ENCODE measurements at regions not wholly inside any gene's neighbourhood (a gene's known extent, or its start where the extent isn't known, plus 50 kb on each side); places are given as distances from the start of the nearest gene placed in this dataset.

GRCh38 chr1:83725735-83726360, 273.1 kb downstream of the TTLL7 start:
- DNase-seq (ENCODE audit: low spot score) = no peak

GRCh38 chr1:83718338-83718737, 280.6 kb downstream of the TTLL7 start:
- no peak for DNase-seq (ENCODE audit: low spot score)

DNA sequence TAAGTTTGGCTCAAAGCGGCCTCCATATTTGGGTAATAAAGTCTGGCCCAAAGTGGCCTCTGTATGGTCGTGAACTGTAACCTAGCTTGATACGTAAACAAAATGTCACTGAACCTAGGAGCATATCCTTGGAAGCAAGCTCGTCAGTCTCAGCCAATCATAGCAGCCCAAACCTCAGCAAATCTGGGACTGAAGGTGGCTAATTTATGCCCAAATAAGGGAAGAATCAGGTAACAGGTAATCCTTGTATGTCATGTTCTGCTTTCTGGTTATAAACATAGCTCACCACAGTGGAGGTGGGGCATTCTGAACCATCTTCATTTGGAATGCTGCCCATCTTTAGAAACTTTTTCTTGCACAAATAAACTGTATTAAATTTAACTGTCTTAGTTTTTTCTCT, 281.1 kb downstream of the TTLL7 start:
- no peak for DNase-seq (ENCODE audit: low spot score)

DNA sequence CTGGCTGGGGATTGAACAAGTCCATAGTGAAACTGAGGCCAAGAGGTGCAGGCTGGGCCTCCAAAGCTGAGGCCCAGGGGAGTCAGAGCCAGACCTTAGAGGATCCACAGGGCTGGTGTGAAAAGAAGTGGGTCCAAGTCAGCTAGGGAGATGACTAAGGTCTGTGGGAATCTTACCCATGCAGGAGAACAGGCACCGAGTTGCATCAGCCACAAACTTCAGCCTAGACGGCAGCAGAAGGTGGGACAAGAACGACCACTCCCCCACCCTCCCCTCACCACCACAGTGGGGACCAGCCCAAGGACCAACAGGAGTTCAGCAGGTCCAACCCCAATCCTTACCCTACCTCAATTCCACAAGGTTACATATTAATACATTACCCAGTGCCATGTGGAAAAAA, 282.3 kb downstream of the TTLL7 start:
- no peak for DNase-seq (ENCODE audit: low spot score)

- DNase-seq (ENCODE audit: low spot score) = no peak
Measured at GRCh38 chr1:83715550-83715949, 283.4 kb downstream of the TTLL7 start.

- no peak for DNase-seq (ENCODE audit: low spot score)
Measured at GRCh38 chr1:83709662-83710061, 289.3 kb downstream of the TTLL7 start.

DNA sequence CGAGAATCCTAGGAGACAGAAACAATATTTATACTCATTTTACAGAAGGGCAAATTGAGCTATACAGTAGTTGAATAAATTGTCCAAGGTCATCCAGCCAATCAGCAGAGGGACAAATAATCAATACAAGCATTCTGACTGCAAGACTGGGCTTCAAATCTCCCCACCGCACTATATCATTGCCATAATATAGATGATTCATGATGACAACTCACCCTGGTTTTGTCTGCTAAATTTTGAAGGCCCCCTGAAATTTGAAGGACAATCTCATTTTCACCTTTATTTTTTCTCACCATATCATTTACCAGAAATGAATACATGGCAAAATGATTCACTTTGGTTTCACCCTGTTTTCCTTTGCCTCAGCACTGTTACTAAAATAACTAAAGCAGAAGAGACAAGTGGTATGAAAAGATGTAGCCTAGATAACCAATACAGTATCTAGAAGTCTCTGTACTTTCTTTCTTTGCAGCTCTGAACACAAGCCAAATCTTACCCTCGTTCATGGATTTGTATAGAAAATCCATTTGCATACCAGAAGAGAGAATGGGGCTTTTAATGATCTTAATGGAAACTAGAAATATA, 292.5 kb downstream of the TTLL7 start:
- no peak for DNase-seq (ENCODE audit: low spot score)

GRCh38 chr1:83705091-83705490, 293.8 kb downstream of the TTLL7 start:
- DNase-seq (ENCODE audit: low spot score) = no peak

DNA sequence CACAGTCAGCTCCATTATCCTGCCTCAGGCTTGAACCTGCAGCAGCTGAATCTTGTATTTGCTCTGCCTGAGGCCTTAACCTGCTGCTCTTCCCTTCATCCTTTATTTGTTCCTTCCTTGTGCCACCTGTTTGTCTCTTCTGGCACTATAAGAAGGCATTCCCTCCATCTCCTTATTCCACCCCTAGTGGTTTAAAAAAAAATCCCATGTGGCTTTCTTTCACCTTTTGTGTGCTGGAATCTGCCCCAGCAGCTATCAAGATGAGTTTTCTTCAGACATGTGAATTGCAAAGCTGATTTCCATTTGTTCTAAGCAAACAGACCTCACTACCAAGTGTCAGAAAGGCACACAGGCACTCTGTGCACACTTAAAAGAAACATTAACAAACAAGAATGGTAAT, 294.6 kb downstream of the TTLL7 start:
- no peak for DNase-seq (ENCODE audit: low spot score)

GRCh38 chr1:83702356-83702755, 296.6 kb downstream of the TTLL7 start:
- no peak for DNase-seq (ENCODE audit: low spot score)

- DNase-seq (ENCODE audit: low spot score) = no peak
Measured at GRCh38 chr1:83701355-83701754, 297.6 kb downstream of the TTLL7 start.

GRCh38 chr1:83698644-83699043, 300.3 kb downstream of the TTLL7 start:
- no peak for DNase-seq (ENCODE audit: low spot score)

- no peak for DNase-seq (ENCODE audit: low spot score)
Measured at GRCh38 chr1:83697961-83698360, 301.0 kb downstream of the TTLL7 start.

GRCh38 chr1:83697220-83697619, 301.7 kb downstream of the TTLL7 start:
- no peak for DNase-seq (ENCODE audit: low spot score)

DNA sequence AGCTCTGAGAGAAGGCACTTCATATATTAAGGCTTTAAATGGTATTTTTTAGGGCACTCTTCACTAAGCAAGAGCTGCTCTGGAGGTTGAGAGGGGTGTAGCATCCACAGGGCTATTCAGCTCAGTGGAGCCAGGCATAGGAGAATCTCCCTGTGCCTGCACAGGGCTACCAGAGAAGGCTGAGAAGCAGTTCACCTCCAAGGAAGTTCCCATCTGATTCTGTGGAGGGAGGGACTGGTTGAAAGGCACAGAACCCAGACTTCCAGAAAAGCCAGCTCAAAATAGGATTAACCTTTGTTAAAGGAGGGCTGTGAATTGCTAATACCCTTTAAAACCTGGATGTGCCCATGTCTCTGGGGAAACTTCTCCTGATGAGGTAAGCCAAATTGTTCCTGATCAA, 304.5 kb downstream of the TTLL7 start:
- DNase-seq (ENCODE audit: low spot score) = no peak

GRCh38 chr1:83693427-83694126, 305.4 kb downstream of the TTLL7 start:
- DNase-seq (ENCODE audit: low spot score) = no peak

DNA sequence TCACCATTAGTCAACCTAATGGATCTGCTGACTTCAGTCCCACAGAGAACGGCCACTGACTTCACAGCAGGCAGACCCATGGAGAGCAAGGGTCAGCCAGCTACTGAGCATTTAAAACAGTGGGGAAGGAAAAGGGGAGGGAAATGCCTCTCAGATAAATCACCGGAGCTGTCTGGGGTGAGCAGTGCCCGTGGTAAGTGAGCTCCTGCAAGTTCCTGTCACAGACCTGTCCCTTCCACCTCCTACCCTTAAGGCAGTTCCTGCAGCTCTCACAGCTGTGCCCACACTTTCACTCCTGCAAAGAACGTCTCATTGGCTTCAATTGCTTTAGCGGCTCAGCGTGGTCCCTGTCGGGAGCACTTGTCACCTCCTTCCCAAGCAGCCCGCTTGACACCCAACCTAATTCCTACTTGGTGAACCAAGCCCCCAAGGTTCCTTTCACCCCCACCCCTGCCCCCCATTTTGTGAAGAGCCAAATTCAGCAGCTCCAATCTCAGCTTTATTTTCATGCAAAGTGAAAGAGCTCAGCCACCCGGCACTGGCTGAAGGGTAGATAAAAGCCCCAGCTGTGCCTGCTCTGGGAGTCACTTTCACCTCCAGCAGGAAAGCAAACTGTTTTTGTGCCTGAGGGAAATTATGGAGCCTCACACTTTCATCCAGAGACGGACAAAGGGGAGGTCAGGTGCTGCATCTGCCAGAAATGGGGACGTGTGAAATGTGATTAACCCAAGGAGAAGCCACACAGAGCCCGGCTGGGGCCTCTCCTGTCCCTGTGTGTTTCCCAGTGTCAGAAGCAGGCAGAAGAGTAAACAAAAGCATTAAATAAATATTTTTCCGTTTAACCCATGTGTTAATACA, 306.2 kb downstream of the TTLL7 start:
- DNase-seq (ENCODE audit: low spot score) = peak; percentile 34

GRCh38 chr1:83691953-83692500, 306.9 kb downstream of the TTLL7 start:
- DNase-seq (ENCODE audit: low spot score) = no peak

GRCh38 chr1:83689921-83690868, 308.7 kb downstream of the TTLL7 start:
- DNase-seq (ENCODE audit: low spot score) = no peak

DNA sequence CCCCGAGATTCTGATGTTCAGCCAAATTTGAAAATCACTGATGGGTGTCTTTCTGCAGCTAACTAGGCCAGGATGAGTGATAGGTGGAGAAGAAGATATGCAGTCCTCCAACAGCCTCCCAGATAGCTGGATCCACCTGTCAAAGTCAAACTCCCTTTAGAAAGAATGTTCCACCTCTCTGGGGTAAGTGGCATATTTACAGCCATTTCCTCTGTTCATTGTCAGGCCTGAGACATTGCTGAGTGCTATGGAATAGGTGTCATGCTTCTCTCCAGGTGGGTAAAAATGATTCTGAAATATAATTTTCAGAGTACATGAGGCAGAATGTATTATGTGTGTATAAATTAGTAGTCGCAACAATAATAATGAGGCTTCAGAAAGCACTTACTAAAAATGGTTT, 316.8 kb downstream of the TTLL7 start:
- no peak for DNase-seq (ENCODE audit: low spot score)

DNA sequence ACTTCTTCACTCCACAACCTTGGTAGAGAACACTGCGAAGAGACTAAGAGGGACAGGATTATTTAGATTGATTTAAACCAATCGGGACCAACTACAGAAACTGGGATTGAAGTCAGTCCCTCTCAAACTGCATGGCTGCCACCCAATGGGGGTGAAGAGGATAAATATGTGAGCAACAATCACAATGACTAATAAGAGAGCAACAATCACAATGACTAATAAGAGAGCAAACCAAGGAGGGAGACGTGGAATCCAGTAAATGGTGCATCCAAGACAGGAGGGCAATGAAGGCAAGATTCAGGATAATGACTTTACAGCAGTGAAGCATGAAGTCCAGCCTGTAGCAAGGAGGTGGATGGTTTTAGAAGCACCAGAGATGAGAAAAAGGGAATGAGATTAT, 322.8 kb downstream of the TTLL7 start:
- no peak for DNase-seq (ENCODE audit: low spot score)

All from A172 (cell line).